MCF 10A (cell line): ENCODE measurements at regions not wholly inside any gene's neighbourhood (a gene's known extent, or its start where the extent isn't known, plus 50 kb on each side); places are given as distances from the start of the nearest gene placed in this dataset.
A peak's percentile ranks its signal among the peaks of the same experiment; 100 is the strongest.

ENCODE experiments used
- BruUV-seq: library from RNA; stranded (reverse); fragments of 400-500 nt; replicated peaks from 2 replicates; lab custom pipeline; 2021; lab: Mats Ljungman, UMichigan
- CTCF ChIA-PET: fragments of 300-600 bp; sonication (Branson Sonifier 250); formaldehyde crosslinking; extraction: SDS; loops from one replicate; lab custom pipeline; 2021; ENCODE audit warnings: antibody characterized with exemption, inconsistent platforms; lab: Yijun Ruan, JAX
- POLR2A ChIA-PET: fragments of 300-600, 350-650 bp; sonication (Branson Sonifier 250); formaldehyde crosslinking; extraction: SDS; loops from one replicate; lab custom pipeline; 2020; ENCODE audit warnings: antibody characterized with exemption, inconsistent platforms; lab: Yijun Ruan, JAX
- DNase-seq: peaks from one replicate; pipeline ENCODE4 v3.0.0-alpha.2; 2018; ENCODE audit not compliant: unreplicated experiment
- H3K27ac Mint-ChIP-seq: one replicate; pipeline ENCODE4 v1.8.0; 2022; ENCODE audit warnings: mild to moderate bottlenecking, low read depth, mixed read lengths; ENCODE audit not compliant: unreplicated experiment
- H3K27me3 Mint-ChIP-seq: one replicate; pipeline ENCODE4 v1.8.0; 2022; ENCODE audit warnings: mixed read lengths; ENCODE audit not compliant: insufficient read depth, unreplicated experiment
- H3K36me3 Mint-ChIP-seq: one replicate; pipeline ENCODE4 v1.8.0; 2022; ENCODE audit warnings: mild to moderate bottlenecking, moderate library complexity, mixed read lengths; ENCODE audit not compliant: insufficient read depth, unreplicated experiment
- H3K4me1 Mint-ChIP-seq: one replicate; pipeline ENCODE4 v1.8.0; 2022; ENCODE audit warnings: mixed read lengths; ENCODE audit not compliant: insufficient read depth, unreplicated experiment
- H3K4me3 Mint-ChIP-seq: one replicate; pipeline ENCODE4 v1.8.0; 2022; ENCODE audit warnings: mild to moderate bottlenecking, moderate library complexity, mixed read lengths; ENCODE audit not compliant: unreplicated experiment
- H3K9me3 Mint-ChIP-seq: one replicate; pipeline ENCODE4 v1.8.0; 2022; ENCODE audit warnings: mixed read lengths; ENCODE audit not compliant: unreplicated experiment
- CTCF ChIP-seq: fragments of 200-600 bp; IDR thresholded peaks from one replicate; pipeline ENCODE4 v1.8.0; 2022; ENCODE audit warnings: antibody characterized with exemption, mild to moderate bottlenecking; ENCODE audit not compliant: unreplicated experiment
- intact Hi-C: fragments of 100-400 bp; cut with micrococcal nuclease; formaldehyde crosslinking; loops from 2 replicates; pipeline ENCODE4 v1.14.1; 2022

- H3K9me3 Mint-ChIP-seq: no peaks in the 10 kb centered on the region
- BruUV-seq: no TSS peak
- intact Hi-C loops: no loop called here
- peaks cover 4% of the 10 kb centered on the region for H3K4me1 Mint-ChIP-seq
- ChIA-PET CTCF (no interaction called here), POLR2A (interaction anchor here (0.7 kb wide), 1 partner anchor 1473 kb away, joined by 3 read pairs; no protein-coding TSS in a partner anchor)
- H3K4me3 Mint-ChIP-seq: no peak overlapping the region
- no peak overlapping the region for H3K27ac Mint-ChIP-seq
- no peak for DNase-seq
- H3K36me3 Mint-ChIP-seq: no peaks in the 10 kb centered on the region
- TF ChIP-seq CTCF: no peak
- peaks cover 38% of the 10 kb centered on the region for H3K27me3 Mint-ChIP-seq
Observed at GRCh38 chr14:97301931-97302559, 504.9 kb downstream of the VRK1 start.

GRCh38 chr14:97306133-97306759 lies 509.1 kb downstream of the VRK1 start:
- Mint-ChIP-seq H3K27ac (no peak overlapping the region), H3K4me1 (peaks cover 4% of the 10 kb centered on the region), H3K4me3 (no peak overlapping the region), H3K36me3 (no peaks in the 10 kb centered on the region), H3K9me3 (no peaks in the 10 kb centered on the region), H3K27me3 (no peaks in the 10 kb centered on the region)
- DNase-seq: no peak
- ChIA-PET CTCF (interaction anchor here (1.2 kb wide), 1 partner anchor 8 kb away, joined by 3 read pairs; no protein-coding TSS in a partner anchor), POLR2A (no interaction called here)
- intact Hi-C loops: no loop called here
- BruUV-seq: no TSS peak
- TF ChIP-seq CTCF: no peak

- TF ChIP-seq CTCF: no peak
- intact Hi-C loops: no loop called here
- ChIA-PET CTCF (interaction anchor here (0.6 to 1.2 kb wide), 2 partner anchors 9 to 364 kb away, joined by 3 read pairs; no protein-coding TSS in a partner anchor), POLR2A (interaction anchor here (0.7 kb wide), 1 partner anchor 12 kb away, joined by 3 read pairs; no protein-coding TSS in a partner anchor)
- no peak overlapping the region for H3K4me3 Mint-ChIP-seq
- H3K27ac Mint-ChIP-seq: peak overlapping the region; percentile 31
- no peaks in the 10 kb centered on the region for H3K36me3 Mint-ChIP-seq
- BruUV-seq: no TSS peak
- DNase-seq: peak; percentile 21
- peaks cover 4% of the 10 kb centered on the region for H3K4me1 Mint-ChIP-seq
- no peaks in the 10 kb centered on the region for H3K9me3 Mint-ChIP-seq
- no peaks in the 10 kb centered on the region for H3K27me3 Mint-ChIP-seq
Observed at GRCh38 chr14:97306760-97307246, 509.6 kb downstream of the VRK1 start.

- Mint-ChIP-seq H3K4me3 (no peak overlapping the region), H3K27me3 (no peaks in the 10 kb centered on the region), H3K4me1 (peaks cover 9% of the 10 kb centered on the region), H3K36me3 (no peaks in the 10 kb centered on the region), H3K9me3 (peaks cover 7% of the 10 kb centered on the region), H3K27ac (no peak overlapping the region)
- intact Hi-C loops: no loop called here
- BruUV-seq: no TSS peak
- ChIA-PET CTCF (no interaction called here), POLR2A (no interaction called here)
- TF ChIP-seq CTCF: no peak
- DNase-seq: no peak
Observed at GRCh38 chr14:97311411-97311810, 514.2 kb downstream of the VRK1 start.
